ENCODE measurements at regions not wholly inside any gene's neighbourhood (a gene's known extent, or its start where the extent isn't known, plus 50 kb on each side); places are given as distances from the start of the nearest gene placed in this dataset.

- TF ChIP-seq CTCF (IDR thresholded peaks at IDR 0.05) (no peak), POLR2A (IDR thresholded peaks at IDR 0.05) (no peak)
These were observed 186.6 kb upstream of the HDAC9 start for GRCh38 chr7:18308938-18309337.
